ELR (cell line): ENCODE measurements at regions not wholly inside any gene's neighbourhood (a gene's known extent, or its start where the extent isn't known, plus 50 kb on each side); places are given as distances from the start of the nearest gene placed in this dataset.

Source experiments
- DNase-seq: peaks from one replicate; pipeline ENCODE4 v3.0.0-alpha.2; 2015; ENCODE audit warnings: low read depth

- peak; percentile 76 for DNase-seq
Observed at GRCh38 chr17:5785867-5786509, 201.7 kb upstream of the NLRP1 start.

GRCh38 chr17:5786510-5786875, 202.2 kb upstream of the NLRP1 start:
- no peak for DNase-seq

GRCh38 chr17:5788266-5788900, 204.1 kb upstream of the NLRP1 start:
- DNase-seq: peak; percentile 87

DNA sequence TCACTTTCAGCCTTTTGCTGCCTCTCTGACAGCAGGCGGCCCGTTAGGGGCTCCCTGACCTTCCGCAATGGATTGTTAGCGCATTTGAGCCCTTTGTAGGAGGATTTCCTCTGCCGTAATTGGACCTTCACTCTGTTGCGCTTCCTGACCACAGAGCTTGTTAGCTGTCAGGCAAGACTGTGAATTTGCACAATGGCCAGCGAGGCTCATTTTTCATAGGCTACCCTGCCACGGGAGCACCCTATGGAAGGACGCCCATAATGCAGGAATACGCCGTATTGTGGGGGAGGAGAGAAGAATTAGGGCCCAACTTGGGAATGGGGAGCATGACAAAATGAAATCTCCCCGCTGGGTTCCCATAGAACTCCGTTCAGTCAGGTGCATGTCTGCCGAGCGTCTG, 205.2 kb upstream of the NLRP1 start:
- no peak for DNase-seq

DNA sequence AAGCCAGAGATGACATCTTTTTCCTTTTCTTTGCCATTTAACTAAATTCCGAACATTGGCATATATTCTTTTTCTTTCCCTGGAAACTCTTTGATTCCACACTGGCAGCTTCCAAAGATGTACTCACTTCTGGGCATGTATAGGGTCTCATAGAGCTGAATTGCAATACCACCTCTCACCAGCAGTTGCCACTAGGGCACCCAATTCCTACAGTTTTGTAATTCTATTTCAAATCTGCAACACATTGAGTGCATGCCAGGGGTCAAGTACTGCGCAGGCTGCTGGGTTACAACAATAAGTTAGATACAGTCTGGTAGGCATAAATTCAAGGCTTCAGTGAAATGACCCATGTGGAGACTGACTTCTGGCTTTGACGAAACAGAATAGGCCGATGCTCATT, 208.8 kb upstream of the NLRP1 start:
- DNase-seq: no peak

GRCh38 chr17:5793899-5794298, 209.6 kb upstream of the NLRP1 start:
- DNase-seq: peak; percentile 37

GRCh38 chr17:5794385-5794784, 210.1 kb upstream of the NLRP1 start:
- no peak for DNase-seq

GRCh38 chr17:5794881-5795506, 210.7 kb upstream of the NLRP1 start:
- DNase-seq: no peak

DNA sequence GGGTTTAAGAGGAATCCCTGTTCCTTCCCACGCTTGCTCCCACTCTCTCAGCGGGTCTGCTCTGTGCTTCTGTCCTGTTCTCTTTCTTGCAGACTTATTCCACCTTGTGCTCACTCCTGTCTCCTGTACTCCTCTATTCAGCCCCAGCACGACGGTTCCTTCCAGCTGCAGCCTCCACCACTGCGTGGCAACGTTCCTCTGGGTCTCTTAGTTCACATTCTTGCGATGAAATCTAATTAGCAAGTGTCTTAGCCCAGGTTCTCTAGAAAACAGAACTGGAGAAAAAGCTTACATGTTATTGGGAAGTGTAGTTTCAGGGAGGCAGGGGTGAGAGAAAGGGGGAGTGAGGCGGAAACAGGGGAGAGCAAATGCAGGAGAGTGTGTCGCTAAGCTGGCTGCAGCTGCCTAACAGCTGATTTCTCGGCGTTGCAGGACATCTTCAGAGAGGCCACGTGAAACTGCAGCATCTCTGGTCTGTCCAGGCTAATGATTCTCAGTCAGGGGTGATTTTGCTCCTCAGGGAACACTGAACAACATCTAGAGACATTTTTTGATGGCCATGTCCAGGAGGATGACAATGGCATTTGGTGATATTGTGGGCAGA, 213.2 kb upstream of the NLRP1 start:
- DNase-seq: no peak

DNA sequence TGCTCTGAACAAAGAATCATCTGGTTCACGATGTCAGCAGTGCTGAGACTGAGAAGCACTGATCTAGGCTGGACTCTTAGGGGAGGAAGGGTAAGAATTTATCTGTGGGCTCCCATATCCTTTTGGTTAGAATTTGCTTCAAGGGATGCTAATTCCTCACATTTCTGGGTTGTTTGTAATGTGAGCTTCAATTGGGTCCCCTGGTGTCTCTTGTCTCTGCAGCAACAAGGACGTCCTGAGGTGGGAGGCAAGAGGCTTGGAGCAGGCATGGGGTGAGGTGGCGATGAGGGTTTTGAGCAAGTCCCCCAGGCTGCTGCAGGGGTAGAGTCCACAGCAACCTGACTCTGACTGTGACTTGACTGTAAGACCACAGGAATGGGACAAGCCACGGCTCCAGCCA, 213.8 kb upstream of the NLRP1 start:
- no peak for DNase-seq

- no peak for DNase-seq
Observed at GRCh38 chr17:5800131-5800530, 215.8 kb upstream of the NLRP1 start.

- no peak for DNase-seq
Observed at GRCh38 chr17:5800646-5801045, 216.3 kb upstream of the NLRP1 start.

DNA sequence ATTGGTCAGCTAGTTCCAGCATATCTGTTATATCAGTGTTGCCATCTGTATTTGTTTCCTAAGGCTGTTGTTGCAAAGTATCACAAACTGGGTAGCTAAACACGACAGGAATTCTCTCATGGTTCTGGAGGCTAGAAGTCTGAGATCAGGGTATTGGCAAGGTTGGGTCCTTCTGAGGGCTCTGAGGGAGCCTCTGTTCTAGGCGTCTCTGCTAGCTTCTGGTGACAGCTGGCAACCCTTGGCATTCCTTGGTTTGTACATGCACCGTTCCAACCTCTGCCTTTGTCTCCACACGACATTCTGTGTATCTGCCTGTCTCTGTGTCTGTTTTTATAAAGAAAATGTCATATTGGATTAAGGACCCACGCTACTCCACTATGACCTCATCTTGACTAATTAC, 219.9 kb upstream of the NLRP1 start:
- DNase-seq: no peak

GRCh38 chr17:5809056-5809455, 224.7 kb upstream of the NLRP1 start:
- DNase-seq: no peak

DNA sequence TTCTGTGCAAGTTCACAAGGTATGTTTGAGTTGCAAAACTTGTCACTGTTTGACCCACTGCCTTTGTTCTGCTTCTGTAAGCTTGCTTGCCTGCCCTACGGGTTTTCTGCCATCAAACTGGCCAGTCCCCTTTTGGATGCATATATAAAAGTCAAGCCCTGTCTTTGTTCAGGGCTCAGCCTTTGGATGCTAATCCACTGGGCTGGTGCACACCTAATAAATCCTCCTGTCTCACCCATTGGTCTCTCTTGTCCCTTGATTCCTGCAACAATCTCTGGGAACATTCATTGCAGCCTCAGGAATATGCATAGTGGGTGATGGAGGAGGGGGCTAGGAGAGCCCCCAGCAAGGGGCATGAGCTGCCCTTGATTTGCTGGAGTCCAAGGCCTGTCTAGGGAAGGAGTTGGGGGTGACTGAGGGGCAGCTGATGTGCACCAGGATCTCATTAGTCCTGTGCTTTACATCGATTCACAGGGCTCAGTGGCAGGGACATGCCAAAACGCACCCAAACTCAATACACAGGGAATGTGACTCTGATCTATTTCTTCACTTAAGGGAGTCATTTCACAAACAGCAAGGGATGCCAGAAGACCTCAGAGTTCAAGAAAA, 225.4 kb upstream of the NLRP1 start:
- no peak for DNase-seq

DNA sequence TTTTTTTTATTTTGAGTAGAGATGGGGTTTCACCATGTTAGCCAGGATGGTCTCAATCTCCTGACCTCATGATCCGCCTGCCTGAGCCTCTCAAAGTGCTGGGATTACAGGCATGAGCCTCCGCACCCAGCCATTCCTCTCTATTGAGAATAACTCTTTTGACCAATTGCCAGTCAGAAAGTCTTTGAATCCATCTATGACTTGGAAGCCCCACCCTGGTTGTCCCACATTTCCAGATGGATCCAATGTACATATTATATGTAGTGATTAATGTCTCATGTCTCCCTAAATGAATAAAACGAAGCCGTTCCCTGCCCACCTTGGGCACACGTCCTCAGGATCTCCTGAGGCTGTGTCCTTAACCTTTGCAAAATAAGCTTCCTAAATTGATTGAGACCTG, 228.3 kb upstream of the NLRP1 start:
- DNase-seq: no peak

DNA sequence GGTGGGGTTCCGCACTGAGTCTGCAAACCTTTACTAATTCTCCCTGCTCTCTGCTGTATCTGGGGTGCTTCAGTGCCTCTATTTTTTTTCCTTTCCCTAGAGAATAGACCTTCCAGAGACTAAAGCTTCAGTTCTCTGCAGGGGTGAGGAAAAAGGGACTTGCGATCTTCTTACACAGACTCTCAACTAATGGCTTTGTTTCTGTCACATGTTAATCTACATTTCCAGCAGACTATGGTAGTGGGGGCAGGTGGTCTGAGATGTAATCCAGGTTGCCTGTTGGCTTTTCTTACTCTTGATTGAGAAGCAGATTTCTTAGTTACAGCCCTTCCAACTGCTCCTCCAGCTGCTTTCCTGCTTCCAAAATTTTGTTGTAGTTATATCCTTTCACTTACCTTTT, 229.0 kb upstream of the NLRP1 start:
- no peak for DNase-seq

GRCh38 chr17:5815396-5815795, 231.1 kb upstream of the NLRP1 start:
- no peak for DNase-seq

DNA sequence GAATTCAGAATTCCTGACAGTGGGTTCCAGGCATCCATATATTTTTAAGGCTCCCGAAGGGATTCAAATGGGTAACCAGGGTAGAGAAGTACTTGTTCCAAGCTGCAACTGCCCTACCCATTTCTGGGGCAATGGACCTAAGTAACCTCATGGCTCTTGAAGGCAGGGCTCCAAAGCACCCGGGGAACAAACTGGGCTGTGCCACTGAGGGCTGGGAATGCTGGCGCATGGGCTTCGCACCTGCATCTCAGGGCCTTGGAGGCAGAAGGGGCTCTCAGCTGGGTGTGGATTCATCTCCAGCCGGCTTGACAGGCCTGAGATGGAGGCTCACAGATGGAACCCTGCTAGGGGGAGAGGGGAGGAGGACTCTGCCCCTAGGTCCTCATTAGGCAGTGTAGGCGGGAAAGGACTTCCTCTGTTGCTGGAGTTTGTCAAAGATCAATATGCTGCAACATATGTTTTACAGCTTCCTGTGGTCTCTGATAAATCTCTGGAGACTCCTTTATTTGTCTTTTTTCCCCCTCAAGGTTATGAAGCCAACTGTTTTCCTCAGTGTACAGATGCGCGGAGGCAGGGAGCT, 232.3 kb upstream of the NLRP1 start:
- DNase-seq: no peak

DNA sequence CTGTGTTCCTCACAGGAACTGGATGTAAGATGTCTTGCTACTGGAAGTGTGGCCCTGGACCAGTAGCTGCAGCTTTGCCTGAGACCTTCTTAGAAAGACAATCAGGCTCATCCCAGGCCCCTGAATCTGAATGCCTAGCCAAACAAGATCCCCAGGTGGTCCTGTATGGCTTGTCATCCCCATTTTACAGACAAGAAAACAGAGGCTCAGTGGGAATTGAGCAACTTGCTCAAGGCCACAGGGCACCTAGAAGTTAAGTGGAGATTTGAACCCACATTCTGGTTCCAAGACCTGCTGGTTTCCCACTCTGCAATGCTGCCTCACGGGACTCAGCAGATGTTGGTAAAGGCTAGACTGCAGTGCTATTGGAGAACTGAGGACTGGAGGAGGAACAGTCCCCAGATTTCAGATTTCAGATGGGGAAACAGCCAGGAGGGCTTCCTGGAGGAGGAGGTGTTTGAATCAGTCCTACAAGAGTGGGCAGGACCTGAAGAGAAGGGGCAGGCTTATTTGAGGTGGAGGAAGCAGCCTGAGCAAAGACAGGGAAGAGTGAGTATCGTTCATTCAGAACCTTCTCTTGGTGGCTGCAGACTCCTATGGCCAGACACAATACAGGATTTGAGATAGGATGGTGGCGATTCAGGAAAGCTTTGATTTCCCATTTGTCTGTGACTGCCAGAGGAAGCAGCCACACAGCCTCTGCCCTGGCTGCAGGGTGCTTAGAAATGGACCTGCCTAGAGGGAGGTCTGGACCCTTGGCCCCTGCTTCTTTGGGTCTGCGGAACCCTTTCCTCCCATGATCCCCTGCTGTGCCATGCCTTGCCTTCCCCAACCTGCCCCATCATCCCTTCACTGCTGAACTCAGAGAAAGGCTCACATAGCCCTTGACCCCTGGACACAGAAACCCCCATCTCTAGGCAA, 233.4 kb upstream of the NLRP1 start:
- DNase-seq: no peak

GRCh38 chr17:5819396-5819795, 235.1 kb upstream of the NLRP1 start:
- DNase-seq: peak; percentile 35
